SK-N-MC (cell line): ENCODE measurements at regions not wholly inside any gene's neighbourhood (a gene's known extent, or its start where the extent isn't known, plus 50 kb on each side); places are given as distances from the start of the nearest gene placed in this dataset.

ENCODE experiments used
- DNase-seq: peaks from one replicate; pipeline ENCODE4 v3.0.0-alpha.2; 2011; ENCODE audit warnings: low read depth, low spot score
- H3K27ac ChIP-seq: fragments of 200-600 bp; sonication (generic); 2 replicates; pipeline ENCODE4 v1.5.1; 2016; ENCODE audit warnings: mixed run types
- H3K36me3 ChIP-seq: fragments of 200-600 bp; sonication (generic); 2 replicates; pipeline ENCODE4 v1.6.1; 2017; ENCODE audit warnings: antibody characterized with exemption, low read length, mixed read lengths; ENCODE audit not compliant: insufficient read depth
- H3K4me3 ChIP-seq: fragments of 200-600 bp; sonication (generic); 2 replicates; pipeline ENCODE4 v1.5.1; 2016
- H3K9ac ChIP-seq: fragments of 200-600 bp; sonication (generic); 2 replicates; pipeline ENCODE4 v1.8.0; 2017; ENCODE audit warnings: mixed run types, mixed read lengths; ENCODE audit not compliant: insufficient read length
- H3K9me3 ChIP-seq: fragments of 200-600 bp; sonication (generic); 2 replicates; pipeline ENCODE4 v1.6.1; 2017; ENCODE audit warnings: low read depth, mild to moderate bottlenecking, antibody characterized with exemption, low read length, moderate library complexity, mixed read lengths
- EZH2 ChIP-seq: fragments of 200-600 bp; sonication (generic); IDR thresholded peaks from one replicate; pipeline ENCODE4 v1.6.1; 2017; ENCODE audit warnings: antibody characterized with exemption
- FOXP2 ChIP-seq: optimal IDR thresholded peaks from 2 replicates; pipeline ENCODE3; 2011; ENCODE audit warnings: mild to moderate bottlenecking, moderate library complexity; ENCODE audit not compliant: insufficient read depth; ENCODE audit errors: extremely low read length, control extremely low read depth
- POLR2AphosphoS5 ChIP-seq: IDR thresholded peaks from 2 replicates; pipeline ENCODE4 v1.6.1; 2012; ENCODE audit warnings: mild to moderate bottlenecking, low read depth, low read length, borderline replicate concordance

- H3K9ac ChIP-seq = no peak overlapping the region
- TF ChIP-seq EZH2 (no peak), POLR2AphosphoS5 (no peak), FOXP2 (no peak)
- H3K36me3 ChIP-seq = no peaks in the 10 kb centered on the region
- no peak for DNase-seq
- no peak overlapping the region for H3K27ac ChIP-seq
- no peaks in the 10 kb centered on the region for H3K9me3 ChIP-seq
- H3K4me3 ChIP-seq = no peak overlapping the region
Measured at GRCh38 chr7:93048136-93048930, 69.4 kb downstream of the SAMD9 start.

- H3K9ac ChIP-seq = no peak overlapping the region
- H3K9me3 ChIP-seq = no peaks in the 10 kb centered on the region
- H3K36me3 ChIP-seq = no peaks in the 10 kb centered on the region
- no peak overlapping the region for H3K27ac ChIP-seq
- no peak for DNase-seq
- TF ChIP-seq FOXP2 (no peak), POLR2AphosphoS5 (no peak), EZH2 (no peak)
- no peak overlapping the region for H3K4me3 ChIP-seq
Measured at GRCh38 chr7:93047514-93048099, 70.2 kb downstream of the SAMD9 start.

GRCh38 chr7:93046641-93047040, 71.1 kb downstream of the SAMD9 start:
- H3K9ac ChIP-seq = no peak overlapping the region
- H3K9me3 ChIP-seq = no peaks in the 10 kb centered on the region
- H3K4me3 ChIP-seq = no peak overlapping the region
- TF ChIP-seq FOXP2 (no peak), POLR2AphosphoS5 (no peak), EZH2 (no peak)
- H3K36me3 ChIP-seq = no peaks in the 10 kb centered on the region
- H3K27ac ChIP-seq = no peak overlapping the region
- no peak for DNase-seq

- DNase-seq = no peak
- no peaks in the 10 kb centered on the region for H3K9me3 ChIP-seq
- H3K4me3 ChIP-seq = no peak overlapping the region
- H3K9ac ChIP-seq = no peak overlapping the region
- TF ChIP-seq EZH2 = no peak
- no peak for TF ChIP-seq POLR2AphosphoS5
- TF ChIP-seq FOXP2 = no peak
- H3K36me3 ChIP-seq = no peaks in the 10 kb centered on the region
- no peak overlapping the region for H3K27ac ChIP-seq
Measured at GRCh38 chr7:93044147-93044810, 73.5 kb downstream of the SAMD9 start.

GRCh38 chr7:93043385-93043985, 74.3 kb downstream of the SAMD9 start:
- Histone ChIP-seq H3K9ac (no peak overlapping the region), H3K27ac (no peak overlapping the region), H3K9me3 (no peaks in the 10 kb centered on the region), H3K36me3 (no peaks in the 10 kb centered on the region), H3K4me3 (peak overlapping the region; percentile 57)
- TF ChIP-seq FOXP2 = no peak
- no peak for TF ChIP-seq POLR2AphosphoS5
- TF ChIP-seq EZH2 = no peak
- no peak for DNase-seq

- no peaks in the 10 kb centered on the region for H3K9me3 ChIP-seq
- DNase-seq = no peak
- TF ChIP-seq POLR2AphosphoS5 (no peak), EZH2 (no peak), FOXP2 (no peak)
- H3K9ac ChIP-seq = no peak overlapping the region
- no peak overlapping the region for H3K4me3 ChIP-seq
- no peak overlapping the region for H3K27ac ChIP-seq
- no peaks in the 10 kb centered on the region for H3K36me3 ChIP-seq
Measured at GRCh38 chr7:93040355-93040754, 77.4 kb downstream of the SAMD9 start.

GRCh38 chr7:93039786-93040185, 78.0 kb downstream of the SAMD9 start:
- H3K36me3 ChIP-seq = no peaks in the 10 kb centered on the region
- TF ChIP-seq POLR2AphosphoS5 (no peak), EZH2 (no peak), FOXP2 (no peak)
- H3K27ac ChIP-seq = no peak overlapping the region

GRCh38 chr7:93039282-93039681, 78.5 kb downstream of the SAMD9 start:
- Histone ChIP-seq H3K36me3 (no peaks in the 10 kb centered on the region), H3K9ac (no peak overlapping the region), H3K9me3 (no peaks in the 10 kb centered on the region), H3K27ac (no peak overlapping the region), H3K4me3 (no peak overlapping the region)
- DNase-seq = no peak
- TF ChIP-seq FOXP2 (no peak), EZH2 (no peak), POLR2AphosphoS5 (no peak)

More at GRCh38 chr7:93039786-93040185, 78.0 kb downstream of the SAMD9 start:
- Histone ChIP-seq H3K9me3 (no peaks in the 10 kb centered on the region), H3K9ac (no peak overlapping the region), H3K4me3 (no peak overlapping the region)
- no peak for DNase-seq
